Astrocyte (in vitro differentiated cells and primary cell): ENCODE measurements at regions not wholly inside any gene's neighbourhood (a gene's known extent, or its start where the extent isn't known, plus 50 kb on each side); places are given as distances from the start of the nearest gene placed in this dataset.
A peak's percentile ranks its signal among the peaks of the same experiment; 100 is the strongest.

Experiments used
- DNase-seq: peaks from one replicate; pipeline ENCODE4 v3.0.0-alpha.2; 2010; ENCODE audit warnings: low read depth
- FAIRE-seq: peaks from 2 replicates; lab custom pipeline; 2011; peaks lifted over from hg19 to GRCh38; lab: Jason Lieb, UNC
- H2AFZ ChIP-seq: 2 replicates; pipeline ENCODE4 v1.6.0; 2012; ENCODE audit warnings: low read depth, low read length, inconsistent platforms
- H3K27ac ChIP-seq: 2 replicates; pipeline ENCODE4 v1.5.1; 2011; ENCODE audit warnings: low read depth, low read length, inconsistent platforms
- H3K27me3 ChIP-seq: 2 replicates; pipeline ENCODE4 v1.6.0; 2011; ENCODE audit warnings: low read length, inconsistent platforms; ENCODE audit not compliant: insufficient read depth
- H3K36me3 ChIP-seq: 2 replicates; pipeline ENCODE4 v1.5.1; 2011; ENCODE audit warnings: low read length, inconsistent platforms; ENCODE audit not compliant: insufficient read depth
- H3K4me1 ChIP-seq: 2 replicates; pipeline ENCODE4 v1.5.1; 2011; ENCODE audit warnings: low read length, inconsistent platforms; ENCODE audit not compliant: insufficient read depth
- H3K4me2 ChIP-seq: 2 replicates; pipeline ENCODE4 v1.6.0; 2012; ENCODE audit warnings: low read length, inconsistent platforms
- H3K4me3 ChIP-seq: 2 replicates; pipeline ENCODE4 v1.5.1; 2011; ENCODE audit warnings: low read depth, mild to moderate bottlenecking, low read length, inconsistent platforms; ENCODE audit not compliant: insufficient read depth
- H3K79me2 ChIP-seq: 2 replicates; pipeline ENCODE4 v1.6.0; 2012; ENCODE audit warnings: mild to moderate bottlenecking, low read length, inconsistent platforms; ENCODE audit not compliant: insufficient read depth
- H3K9ac ChIP-seq: 2 replicates; pipeline ENCODE4 v1.6.0; 2012; ENCODE audit warnings: mild to moderate bottlenecking, low read length, inconsistent platforms
- H3K9me3 ChIP-seq: 2 replicates; pipeline ENCODE4 v1.5.1; 2012; ENCODE audit warnings: low read depth, mild to moderate bottlenecking, low read length, inconsistent platforms; ENCODE audit not compliant: insufficient read depth
- H4K20me1 ChIP-seq: 2 replicates; pipeline ENCODE4 v1.6.0; 2012; ENCODE audit warnings: low read length, inconsistent platforms; ENCODE audit not compliant: insufficient read depth
- H3K27ac Mint-ChIP-seq: one replicate; pipeline ENCODE4 v1.8.0; 2021; ENCODE audit warnings: mild to moderate bottlenecking, mixed read lengths; ENCODE audit not compliant: unreplicated experiment
- H3K27me3 Mint-ChIP-seq: one replicate; pipeline ENCODE4 v1.8.0; 2021; ENCODE audit warnings: low read depth, mixed read lengths; ENCODE audit not compliant: unreplicated experiment
- H3K36me3 Mint-ChIP-seq: one replicate; pipeline ENCODE4 v1.8.0; 2021; ENCODE audit warnings: low read depth, mixed read lengths; ENCODE audit not compliant: unreplicated experiment
- H3K4me1 Mint-ChIP-seq: one replicate; pipeline ENCODE4 v1.8.0; 2021; ENCODE audit warnings: low read depth, mixed read lengths; ENCODE audit not compliant: unreplicated experiment
- H3K4me3 Mint-ChIP-seq: one replicate; pipeline ENCODE4 v1.8.0; 2021; ENCODE audit warnings: mild to moderate bottlenecking, moderate library complexity, mixed read lengths; ENCODE audit not compliant: unreplicated experiment
- H3K9me3 Mint-ChIP-seq: one replicate; pipeline ENCODE4 v1.8.0; 2021; ENCODE audit warnings: mild to moderate bottlenecking, mixed read lengths; ENCODE audit not compliant: unreplicated experiment
- EZH2 ChIP-seq: IDR thresholded peaks from 2 replicates; pipeline ENCODE4 v1.6.1; 2012; ENCODE audit warnings: mild to moderate bottlenecking, low read length, inconsistent platforms; ENCODE audit not compliant: insufficient read depth
- TF ChIP-seq, protein P1 (sequence below): IDR thresholded peaks from 2 replicates; pipeline ENCODE4 v1.5.1; 2011; ENCODE audit warnings: low read depth, mild to moderate bottlenecking, inconsistent platforms, low read length, moderate library complexity; ENCODE audit not compliant: insufficient read depth

DNA sequence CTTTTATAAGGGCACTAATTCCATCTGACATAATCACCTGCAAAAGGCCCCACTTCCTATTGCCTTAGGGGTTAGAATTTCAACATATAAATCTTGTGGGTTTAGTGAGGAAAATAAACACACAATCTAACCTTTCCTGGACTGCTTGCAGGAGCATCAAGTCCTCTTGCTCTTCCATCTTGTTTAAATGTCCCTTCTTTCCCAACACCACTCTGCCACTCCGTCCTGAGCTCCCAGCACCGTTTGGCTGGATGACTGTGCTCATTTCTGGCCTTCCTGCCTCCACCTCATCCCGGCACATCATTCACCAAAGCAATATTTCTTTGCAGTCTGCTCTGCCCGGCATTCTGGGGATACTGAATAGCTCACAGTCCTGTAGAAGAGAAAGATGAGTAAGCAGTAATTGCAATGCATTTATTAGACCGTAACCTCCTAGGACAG is 247.8 kb downstream of the BCL2 start:
- Mint-ChIP-seq H3K27ac (peak overlapping the region; percentile 16), H3K4me1 (peaks cover 1% of the 10 kb centered on the region), H3K4me3 (no peak overlapping the region), H3K9me3 (peaks cover 1% of the 10 kb centered on the region), H3K36me3 (no peaks in the 10 kb centered on the region), H3K27me3 (no peaks in the 10 kb centered on the region)
- Histone ChIP-seq H2AFZ (no peak overlapping the region), H3K4me3 (no peak overlapping the region), H3K9me3 (no peaks in the 10 kb centered on the region), H4K20me1 (no peaks in the 10 kb centered on the region), H3K4me1 (no peaks in the 10 kb centered on the region), H3K27me3 (peaks cover 4% of the 10 kb centered on the region), H3K4me2 (no peak overlapping the region), H3K9ac (no peak overlapping the region), H3K79me2 (no peaks in the 10 kb centered on the region), H3K27ac (no peak overlapping the region), H3K36me3 (no peaks in the 10 kb centered on the region)
- FAIRE-seq (no peak), DNase-seq (no peak)
- TF ChIP-seq, protein P1, sequence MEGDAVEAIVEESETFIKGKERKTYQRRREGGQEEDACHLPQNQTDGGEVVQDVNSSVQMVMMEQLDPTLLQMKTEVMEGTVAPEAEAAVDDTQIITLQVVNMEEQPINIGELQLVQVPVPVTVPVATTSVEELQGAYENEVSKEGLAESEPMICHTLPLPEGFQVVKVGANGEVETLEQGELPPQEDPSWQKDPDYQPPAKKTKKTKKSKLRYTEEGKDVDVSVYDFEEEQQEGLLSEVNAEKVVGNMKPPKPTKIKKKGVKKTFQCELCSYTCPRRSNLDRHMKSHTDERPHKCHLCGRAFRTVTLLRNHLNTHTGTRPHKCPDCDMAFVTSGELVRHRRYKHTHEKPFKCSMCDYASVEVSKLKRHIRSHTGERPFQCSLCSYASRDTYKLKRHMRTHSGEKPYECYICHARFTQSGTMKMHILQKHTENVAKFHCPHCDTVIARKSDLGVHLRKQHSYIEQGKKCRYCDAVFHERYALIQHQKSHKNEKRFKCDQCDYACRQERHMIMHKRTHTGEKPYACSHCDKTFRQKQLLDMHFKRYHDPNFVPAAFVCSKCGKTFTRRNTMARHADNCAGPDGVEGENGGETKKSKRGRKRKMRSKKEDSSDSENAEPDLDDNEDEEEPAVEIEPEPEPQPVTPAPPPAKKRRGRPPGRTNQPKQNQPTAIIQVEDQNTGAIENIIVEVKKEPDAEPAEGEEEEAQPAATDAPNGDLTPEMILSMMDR: no peak
- no peak for TF ChIP-seq EZH2

DNA sequence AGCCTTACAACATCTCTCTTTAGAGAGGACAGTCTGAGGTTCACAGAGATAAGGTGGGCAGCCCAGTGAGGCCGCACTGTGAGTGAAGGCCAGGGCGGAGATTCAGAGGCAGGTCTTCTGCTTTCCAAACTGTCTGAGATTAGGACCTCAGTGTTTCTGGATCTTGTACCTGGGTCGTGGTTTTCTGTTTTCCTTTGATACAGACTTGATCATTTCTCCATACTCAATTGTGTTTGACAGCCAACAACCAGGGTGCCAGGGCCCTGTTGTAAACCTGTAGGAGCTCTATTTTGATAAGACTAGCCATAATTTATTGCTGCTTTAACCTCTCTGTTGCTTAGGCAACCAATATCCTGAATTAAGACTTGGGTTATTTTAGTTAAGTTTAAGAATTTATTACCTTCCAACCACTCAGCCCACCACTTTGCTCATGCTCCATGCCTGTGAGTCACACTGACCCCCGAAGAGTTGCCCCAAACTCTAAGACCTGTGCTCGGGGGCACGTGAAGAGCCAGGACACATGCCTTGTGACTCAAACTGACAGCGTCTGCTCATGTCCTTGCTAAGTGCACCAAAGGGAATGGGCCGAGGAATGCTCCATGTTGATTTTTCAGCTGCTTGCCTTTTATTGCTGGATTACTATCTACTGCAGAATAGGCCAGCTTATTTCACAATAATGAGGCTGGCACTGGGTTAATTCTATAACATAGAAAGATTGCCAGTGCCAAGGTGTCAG is 248.6 kb downstream of the BCL2 start:
- FAIRE-seq (no peak), DNase-seq (no peak)
- H4K20me1 ChIP-seq: no peaks in the 10 kb centered on the region
- H3K4me1 ChIP-seq: no peaks in the 10 kb centered on the region
- TF ChIP-seq, protein P1: no peak
- no peak for TF ChIP-seq EZH2
- Mint-ChIP-seq H3K27me3 (peaks cover under 1% of the 10 kb centered on the region), H3K4me1 (peaks cover 1% of the 10 kb centered on the region), H3K9me3 (peaks cover 1% of the 10 kb centered on the region), H3K36me3 (no peaks in the 10 kb centered on the region), H3K27ac (no peak overlapping the region), H3K4me3 (no peak overlapping the region)
- H3K4me3 ChIP-seq: no peak overlapping the region
- H3K4me2 ChIP-seq: no peak overlapping the region
- no peaks in the 10 kb centered on the region for H3K36me3 ChIP-seq
- H3K79me2 ChIP-seq: no peaks in the 10 kb centered on the region
- no peaks in the 10 kb centered on the region for H3K9me3 ChIP-seq
- peaks cover 4% of the 10 kb centered on the region for H3K27me3 ChIP-seq
- H3K27ac ChIP-seq: no peak overlapping the region
- H3K9ac ChIP-seq: no peak overlapping the region
- no peak overlapping the region for H2AFZ ChIP-seq

DNA sequence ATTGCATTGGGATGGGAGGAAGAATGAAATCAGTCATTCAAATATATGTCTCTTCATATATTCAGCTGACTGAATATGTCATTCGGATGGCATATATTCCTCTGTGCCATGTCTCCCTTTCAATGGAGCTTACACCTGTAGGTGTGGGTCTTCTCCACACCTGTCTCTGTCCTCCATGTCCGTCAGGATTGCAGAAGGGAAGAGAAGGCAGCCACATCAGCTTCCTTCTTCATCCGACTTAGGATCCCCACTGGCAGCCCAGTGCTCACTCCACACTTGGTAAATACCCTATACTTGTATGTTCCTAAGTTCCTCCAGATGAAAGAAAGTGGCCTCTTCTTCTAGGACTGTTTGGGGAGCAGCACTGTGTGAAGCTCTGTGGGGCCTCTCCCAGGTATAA is 250.1 kb downstream of the BCL2 start:
- Mint-ChIP-seq H3K36me3 (no peaks in the 10 kb centered on the region), H3K4me1 (peaks cover 1% of the 10 kb centered on the region), H3K27ac (no peak overlapping the region), H3K9me3 (peaks cover 1% of the 10 kb centered on the region), H3K27me3 (peaks cover 7% of the 10 kb centered on the region), H3K4me3 (no peak overlapping the region)
- Histone ChIP-seq H3K4me1 (no peaks in the 10 kb centered on the region), H3K9me3 (no peaks in the 10 kb centered on the region), H3K4me2 (no peak overlapping the region), H3K36me3 (no peaks in the 10 kb centered on the region), H2AFZ (no peak overlapping the region), H3K27ac (no peak overlapping the region), H3K79me2 (no peaks in the 10 kb centered on the region), H3K4me3 (no peak overlapping the region), H3K27me3 (peaks cover 4% of the 10 kb centered on the region), H4K20me1 (no peaks in the 10 kb centered on the region), H3K9ac (no peak overlapping the region)
- TF ChIP-seq EZH2: no peak
- TF ChIP-seq, protein P1: no peak
- FAIRE-seq (no peak), DNase-seq (no peak)
